IMR-90 (cell line): ENCODE measurements at regions not wholly inside any gene's neighbourhood (a gene's known extent, or its start where the extent isn't known, plus 50 kb on each side); places are given as distances from the start of the nearest gene placed in this dataset.

Experiments used
- ATAC-seq: fragments of 200-7000 bp; cut with Tn5 transposase; 2 replicates; pipeline ENCODE4 v1.9.1; 2020; ENCODE audit warnings: low read depth, mild to moderate bottlenecking, moderate library complexity
- BruUV-seq: library from RNA; stranded (reverse); fragments of 400-500 nt; replicated peaks from 2 replicates; lab custom pipeline; 2021; lab: Mats Ljungman, UMichigan
- CTCF ChIA-PET: fragments of 300-600 bp; formaldehyde crosslinking; extraction: SDS; loops from one replicate; lab custom pipeline; 2021; ENCODE audit warnings: antibody characterized with exemption; lab: Yijun Ruan, JAX
- POLR2A ChIA-PET: fragments of 300-600 bp; sonication (Branson Sonifier 250); formaldehyde crosslinking; loops from one replicate; lab custom pipeline; 2022; ENCODE audit warnings: antibody characterized with exemption; ENCODE audit not compliant: unreplicated experiment; lab: Charles Lee
- DNase-seq: peaks from one replicate; pipeline ENCODE4 v3.0.0; 2013
- H2AFZ ChIP-seq: replicated peaks from 2 replicates; pipeline ENCODE3; 2013; ENCODE audit warnings: low read length, mild to moderate bottlenecking; ENCODE audit not compliant: poor library complexity
- H2AK5ac ChIP-seq: 2 replicates; pipeline ENCODE4 v1.6.1; 2013; ENCODE audit warnings: low read depth, low read length, inconsistent platforms
- H2AK9ac ChIP-seq: replicated peaks from 2 replicates; pipeline ENCODE3; 2013; ENCODE audit warnings: mild to moderate bottlenecking, low read depth, low read length, moderate library complexity; ENCODE audit not compliant: poor library complexity
- H2BK120ac ChIP-seq: 2 replicates; pipeline ENCODE4 v1.6.1; 2013; ENCODE audit warnings: low read depth, low read length, inconsistent platforms
- H2BK15ac ChIP-seq: 3 replicates; pipeline ENCODE4 v1.6.1; 2013; ENCODE audit warnings: low read depth, low read length, inconsistent platforms
- H2BK20ac ChIP-seq: 2 replicates; pipeline ENCODE4 v1.6.1; 2013; ENCODE audit warnings: low read depth, mild to moderate bottlenecking, inconsistent platforms, low read length, moderate library complexity
- H2BK5ac ChIP-seq: 2 replicates; pipeline ENCODE4 v1.6.1; 2013; ENCODE audit warnings: mild to moderate bottlenecking, low read depth, low read length, inconsistent platforms; ENCODE audit not compliant: poor library complexity, severe bottlenecking
- H3K14ac ChIP-seq: replicated peaks from 2 replicates; pipeline ENCODE4 v1.6.1; 2013; ENCODE audit warnings: low read depth, low read length, inconsistent platforms
- H3K18ac ChIP-seq: 2 replicates; pipeline ENCODE4 v1.6.1; 2013; ENCODE audit warnings: low read depth, low read length, control low read depth
- H3K23ac ChIP-seq: 2 replicates; pipeline ENCODE4 v1.6.1; 2013; ENCODE audit warnings: low read depth, low read length, inconsistent platforms
- H3K27ac ChIP-seq: 2 replicates; pipeline ENCODE4 v1.5.1; 2013; ENCODE audit warnings: mild to moderate bottlenecking, control low read depth, low read length; ENCODE audit not compliant: insufficient read depth
- H3K27me3 ChIP-seq: 2 replicates; pipeline ENCODE4 v1.6.1; 2013; ENCODE audit warnings: low read length; ENCODE audit not compliant: control insufficient read depth, insufficient read depth
- H3K36me3 ChIP-seq: 2 replicates; pipeline ENCODE4 v1.6.1; 2013; ENCODE audit warnings: low read length, mixed read lengths; ENCODE audit not compliant: control insufficient read depth, insufficient read depth
- H3K4ac ChIP-seq: 2 replicates; pipeline ENCODE4 v1.6.1; 2013; ENCODE audit warnings: low read depth, low read length, inconsistent platforms
- H3K4me1 ChIP-seq: 2 replicates; pipeline ENCODE4 v1.6.1; 2013; ENCODE audit warnings: low read length, mixed read lengths; ENCODE audit not compliant: control insufficient read depth, insufficient read depth
- H3K4me2 ChIP-seq: 2 replicates; pipeline ENCODE4 v1.6.1; 2013; ENCODE audit warnings: low read depth, mild to moderate bottlenecking, control low read depth, low read length, moderate library complexity
- H3K4me3 ChIP-seq: 2 replicates; pipeline ENCODE4 v1.5.1; 2013; ENCODE audit warnings: low read depth, mild to moderate bottlenecking, control low read depth, low read length, moderate library complexity; ENCODE audit not compliant: insufficient read depth
- H3K56ac ChIP-seq: 2 replicates; pipeline ENCODE4 v1.6.1; 2013; ENCODE audit warnings: low read length, inconsistent platforms; ENCODE audit not compliant: insufficient read depth; ENCODE audit errors: extremely low read depth
- H3K79me1 ChIP-seq, 2 experiments: 2 replicates each; pipeline ENCODE4 v1.6.1; 2013; ENCODE audit warnings: low read length in 2 of 2, inconsistent platforms in 1 of 2, low read depth in 1 of 2
- H3K9ac ChIP-seq: 2 replicates; pipeline ENCODE4 v1.6.1; 2013; ENCODE audit warnings: low read depth, low read length, control low read depth
- H3K9me1 ChIP-seq: 2 replicates; pipeline ENCODE4 v1.6.1; 2013; ENCODE audit warnings: low read length, inconsistent platforms; ENCODE audit not compliant: insufficient read depth
- H3K9me3 ChIP-seq: 2 replicates; pipeline ENCODE4 v1.6.1; 2013; ENCODE audit warnings: low read length; ENCODE audit not compliant: control insufficient read depth, insufficient read depth
- H4K20me1 ChIP-seq: 2 replicates; pipeline ENCODE4 v1.6.1; 2013; ENCODE audit warnings: low read length, inconsistent platforms; ENCODE audit not compliant: insufficient read depth
- H4K5ac ChIP-seq: 2 replicates; pipeline ENCODE4 v1.6.1; 2013; ENCODE audit warnings: mild to moderate bottlenecking, low read depth, low read length, control low read depth
- H4K8ac ChIP-seq, 2 experiments: 2 replicates each; pipeline ENCODE4 v1.6.1; 2013; ENCODE audit warnings: low read depth in 2 of 2, low read length in 2 of 2, control low read depth in 1 of 2, inconsistent platforms in 1 of 2
- H4K91ac ChIP-seq: 2 replicates; pipeline ENCODE4 v1.6.1; 2013; ENCODE audit warnings: low read depth, low read length, inconsistent platforms; ENCODE audit not compliant: insufficient read depth
- CHD1 ChIP-seq: IDR thresholded peaks from 2 replicates; pipeline ENCODE4 v1.6.1; 2012; ENCODE audit warnings: low read depth, low read length, improper control_type of control experiment
- FOS ChIP-seq: fragments of 150-350 bp; IDR thresholded peaks from 2 replicates; pipeline ENCODE4 v1.6.1; 2016; ENCODE audit warnings: low read depth, low read length
- MAZ ChIP-seq: IDR thresholded peaks from 2 replicates; pipeline ENCODE4 v1.6.1; 2012; ENCODE audit warnings: low read depth, mild to moderate bottlenecking, low read length, improper control_type of control experiment, moderate library complexity, borderline replicate concordance
- MXI1 ChIP-seq: IDR thresholded peaks from 2 replicates; pipeline ENCODE4 v1.6.1; 2012; ENCODE audit warnings: low read depth, mild to moderate bottlenecking, low read length, moderate library complexity, borderline replicate concordance
- NFE2L2 ChIP-seq: fragments of 150-350 bp; IDR thresholded peaks from 2 replicates; pipeline ENCODE4 v1.6.1; 2016; ENCODE audit warnings: low read depth, mild to moderate bottlenecking, low read length
- POLR2A ChIP-seq: IDR thresholded peaks from 2 replicates; pipeline ENCODE4 v1.6.1; 2012; ENCODE audit warnings: mild to moderate bottlenecking, low read depth, low read length
- RFX5 ChIP-seq: IDR thresholded peaks from 2 replicates; pipeline ENCODE4 v1.8.0; 2012; ENCODE audit warnings: low read depth, mild to moderate bottlenecking, low read length, moderate library complexity
- SMC3 ChIP-seq: fragments of 150-350 bp; IDR thresholded peaks from 2 replicates; pipeline ENCODE4 v1.6.1; 2016; ENCODE audit warnings: low read depth, mild to moderate bottlenecking, antibody characterized with exemption, low read length, moderate library complexity
- WGBS, 2 experiments: methylation state at CpG; one replicate each; pipeline versions ENCODE4 v1.1.5 to v1.1.7; 2013; ENCODE audit warnings: missing lambda C conversion rate in 2 of 2; ENCODE audit not compliant: insufficient read length in 1 of 2; ENCODE audit errors: extremely low coverage in 2 of 2; 5-methylcytosine and 5-hydroxymethylcytosine counted together
- dilution Hi-C: fragments of 300-500 bp; cut with HindIII; formaldehyde crosslinking; loops from one replicate; pipeline ENCODE4 v1.14.3; 2018; ENCODE audit warnings: low sequenced_read_pairs; ENCODE audit not compliant: unreplicated experiment
- in situ Hi-C: fragments of 300-500 bp; cut with MboI; formaldehyde crosslinking; loops from 3 replicates; pipeline ENCODE4 v1.14.3; 2019; ENCODE audit warnings: low sequenced_read_pairs, inconsistent platforms, mixed read lengths
- intact Hi-C: fragments of 100-400 bp; cut with micrococcal nuclease; formaldehyde crosslinking; loops from 2 replicates; pipeline ENCODE4 v1.10.0; 2022
- TF ChIP-seq, protein P1 (sequence below): fragments of 150-350 bp; IDR thresholded peaks from 2 replicates; pipeline ENCODE4 v1.6.1; 2016; ENCODE audit warnings: low read depth, mild to moderate bottlenecking, low read length, moderate library complexity, borderline replicate concordance
- TF ChIP-seq, protein P2 (sequence below): fragments of 150-350 bp; IDR thresholded peaks from 2 replicates; pipeline ENCODE4 v1.6.1; 2017; ENCODE audit warnings: mild to moderate bottlenecking, antibody characterized with exemption, low read length, low read depth

DNA sequence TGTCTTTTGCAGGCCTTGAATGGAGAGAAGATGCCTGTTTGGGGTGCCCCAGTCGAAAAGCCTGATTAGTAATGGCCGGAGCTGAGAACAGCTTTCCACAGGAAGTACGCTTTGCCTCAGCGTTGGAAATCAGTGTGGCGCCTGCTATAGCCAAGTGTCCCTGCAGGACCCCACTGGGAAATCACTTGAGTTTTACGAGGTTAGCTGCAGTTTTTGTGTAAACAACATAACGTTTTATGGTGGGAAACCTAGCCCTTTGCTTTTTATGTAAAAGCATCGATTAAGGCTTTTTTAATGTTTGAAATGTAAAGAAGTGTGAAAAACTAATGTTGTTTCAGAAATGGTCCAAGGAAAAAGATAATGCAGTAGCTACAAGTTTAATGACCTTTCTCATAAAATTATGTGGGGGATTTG lies 234.2 kb downstream of the TTC32 start:
- Histone ChIP-seq H3K56ac (no peak overlapping the region), H3K9me3 (no peaks in the 10 kb centered on the region), H4K8ac (no peak overlapping the region), H3K36me3 (no peaks in the 10 kb centered on the region), H4K20me1 (no peaks in the 10 kb centered on the region), H2BK20ac (no peak overlapping the region), H2AK5ac (no peak overlapping the region), H3K23ac (no peak overlapping the region), H2BK120ac (no peak overlapping the region), H3K18ac (no peak overlapping the region), H3K4me3 (no peak overlapping the region), H2AK9ac (no peak overlapping the region), H2AFZ (no peak overlapping the region), H2BK5ac (no peak overlapping the region), H3K9me1 (no peaks in the 10 kb centered on the region), H3K9ac (no peak overlapping the region), H3K27me3 (peaks cover 4% of the 10 kb centered on the region), H4K5ac (no peak overlapping the region), H3K4me2 (no peak overlapping the region), H3K14ac (no peak overlapping the region), H2BK15ac (no peak overlapping the region), H3K79me1 (no peaks in the 10 kb centered on the region), H4K91ac (no peak overlapping the region), H3K27ac (no peak overlapping the region), H3K4ac (no peak overlapping the region), H3K4me1 (no peaks in the 10 kb centered on the region; the same call in 1 of the 2 replicates)
- no peak for TF ChIP-seq CHD1
- TF ChIP-seq FOS: no peak
- TF ChIP-seq MAZ: no peak
- TF ChIP-seq NFE2L2: no peak
- TF ChIP-seq, protein P1, sequence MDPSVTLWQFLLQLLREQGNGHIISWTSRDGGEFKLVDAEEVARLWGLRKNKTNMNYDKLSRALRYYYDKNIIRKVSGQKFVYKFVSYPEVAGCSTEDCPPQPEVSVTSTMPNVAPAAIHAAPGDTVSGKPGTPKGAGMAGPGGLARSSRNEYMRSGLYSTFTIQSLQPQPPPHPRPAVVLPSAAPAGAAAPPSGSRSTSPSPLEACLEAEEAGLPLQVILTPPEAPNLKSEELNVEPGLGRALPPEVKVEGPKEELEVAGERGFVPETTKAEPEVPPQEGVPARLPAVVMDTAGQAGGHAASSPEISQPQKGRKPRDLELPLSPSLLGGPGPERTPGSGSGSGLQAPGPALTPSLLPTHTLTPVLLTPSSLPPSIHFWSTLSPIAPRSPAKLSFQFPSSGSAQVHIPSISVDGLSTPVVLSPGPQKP: no peak
- TF ChIP-seq, protein P2, sequence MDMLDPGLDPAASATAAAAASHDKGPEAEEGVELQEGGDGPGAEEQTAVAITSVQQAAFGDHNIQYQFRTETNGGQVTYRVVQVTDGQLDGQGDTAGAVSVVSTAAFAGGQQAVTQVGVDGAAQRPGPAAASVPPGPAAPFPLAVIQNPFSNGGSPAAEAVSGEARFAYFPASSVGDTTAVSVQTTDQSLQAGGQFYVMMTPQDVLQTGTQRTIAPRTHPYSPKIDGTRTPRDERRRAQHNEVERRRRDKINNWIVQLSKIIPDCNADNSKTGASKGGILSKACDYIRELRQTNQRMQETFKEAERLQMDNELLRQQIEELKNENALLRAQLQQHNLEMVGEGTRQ: no peak
- no peak for TF ChIP-seq POLR2A
- no peak for TF ChIP-seq SMC3
- TF ChIP-seq MXI1: no peak
- TF ChIP-seq RFX5: no peak
- dilution Hi-C loops (no loop called here), in situ Hi-C loops (loop anchor here (25.0 kb wide), 1 partner anchor 1155 kb away; no protein-coding TSS in a partner anchor), intact Hi-C loops (loop anchor here (1.0 to 10.0 kb wide), 4 partner anchors 299 to 1233 kb away; no protein-coding TSS in a partner anchor)
- ChIA-PET POLR2A (no interaction called here), CTCF (interaction anchor here (1.2 to 1.5 kb wide), 2 partner anchors 76 to 298 kb away, joined by 3 to 4 read pairs; no protein-coding TSS in a partner anchor)
- WGBS, 2 experiments: 67% methylated on average over 3 of the region's 8 CpGs; no CpG with 5 or more reads in 1 of the 2 experiments
- ATAC-seq (no peak), DNase-seq (no peak)
- no TSS peak for BruUV-seq
